ENCODE measurements at regions not wholly inside any gene's neighbourhood (a gene's known extent, or its start where the extent isn't known, plus 50 kb on each side); places are given as distances from the start of the nearest gene placed in this dataset.

GRCh38 chr6:123712831-123713230, 76.1 kb upstream of the TRDN start:
- H3K27ac ChIP-seq, result no peak overlapping the region
- TF ChIP-seq ZFX (IDR thresholded peaks at IDR 0.05; ENCODE audit: borderline replicate concordance), result no peak
- TF ChIP-seq, protein P1, sequence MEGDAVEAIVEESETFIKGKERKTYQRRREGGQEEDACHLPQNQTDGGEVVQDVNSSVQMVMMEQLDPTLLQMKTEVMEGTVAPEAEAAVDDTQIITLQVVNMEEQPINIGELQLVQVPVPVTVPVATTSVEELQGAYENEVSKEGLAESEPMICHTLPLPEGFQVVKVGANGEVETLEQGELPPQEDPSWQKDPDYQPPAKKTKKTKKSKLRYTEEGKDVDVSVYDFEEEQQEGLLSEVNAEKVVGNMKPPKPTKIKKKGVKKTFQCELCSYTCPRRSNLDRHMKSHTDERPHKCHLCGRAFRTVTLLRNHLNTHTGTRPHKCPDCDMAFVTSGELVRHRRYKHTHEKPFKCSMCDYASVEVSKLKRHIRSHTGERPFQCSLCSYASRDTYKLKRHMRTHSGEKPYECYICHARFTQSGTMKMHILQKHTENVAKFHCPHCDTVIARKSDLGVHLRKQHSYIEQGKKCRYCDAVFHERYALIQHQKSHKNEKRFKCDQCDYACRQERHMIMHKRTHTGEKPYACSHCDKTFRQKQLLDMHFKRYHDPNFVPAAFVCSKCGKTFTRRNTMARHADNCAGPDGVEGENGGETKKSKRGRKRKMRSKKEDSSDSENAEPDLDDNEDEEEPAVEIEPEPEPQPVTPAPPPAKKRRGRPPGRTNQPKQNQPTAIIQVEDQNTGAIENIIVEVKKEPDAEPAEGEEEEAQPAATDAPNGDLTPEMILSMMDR (IDR thresholded peaks at IDR 0.05), result no peak

DNA sequence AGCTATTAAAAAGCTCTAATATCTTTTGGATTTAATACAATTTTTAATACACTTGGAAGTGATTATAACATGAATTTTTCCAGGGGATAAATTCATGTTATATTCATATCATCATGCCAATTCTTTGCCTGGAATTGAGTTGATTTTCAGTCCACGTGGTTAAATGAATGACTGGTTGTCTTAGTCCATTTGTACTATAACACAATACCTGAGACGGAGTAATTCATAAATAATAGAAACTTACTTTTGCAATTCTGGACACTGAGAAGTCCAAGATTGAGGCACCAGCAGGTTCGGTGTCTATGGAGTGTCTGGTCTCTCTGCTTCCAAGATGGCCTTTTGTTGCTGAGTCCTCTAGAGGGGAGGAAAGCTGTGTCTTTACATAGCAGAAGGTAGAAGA, 66.2 kb upstream of the TRDN start:
- TF ChIP-seq, protein P1 (IDR thresholded peaks at IDR 0.05), result no peak
- TF ChIP-seq ZFX (IDR thresholded peaks at IDR 0.05; ENCODE audit: borderline replicate concordance), result no peak
- H3K27ac ChIP-seq, result no peak overlapping the region

DNA sequence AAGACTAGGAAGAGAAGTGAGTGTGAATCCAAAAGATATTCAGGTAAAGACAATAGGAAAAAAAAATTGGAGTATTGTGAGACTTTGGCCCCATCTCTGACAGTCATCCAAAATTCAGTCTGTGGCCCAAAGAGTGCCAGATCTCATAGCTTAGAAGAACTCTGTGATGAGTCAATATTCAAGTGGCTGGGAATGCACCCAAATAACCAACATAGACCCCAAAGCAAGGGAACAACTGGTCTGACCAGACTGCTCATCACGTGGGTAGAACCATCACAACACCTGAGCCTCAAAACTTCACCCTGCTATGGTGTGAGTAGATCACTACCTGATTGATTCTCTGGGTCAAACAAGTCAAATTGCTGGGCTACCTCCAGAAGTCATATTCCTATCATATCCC, 51.1 kb upstream of the TRDN start:
- no peak overlapping the region for H3K27ac ChIP-seq
- TF ChIP-seq, protein P1 (IDR thresholded peaks at IDR 0.05), result no peak
- no peak for TF ChIP-seq ZFX (IDR thresholded peaks at IDR 0.05; ENCODE audit: borderline replicate concordance)

Measured in 22Rv1 (cell line).